GM12864 (cell line): ENCODE measurements at regions not wholly inside any gene's neighbourhood (a gene's known extent, or its start where the extent isn't known, plus 50 kb on each side); places are given as distances from the start of the nearest gene placed in this dataset.

Source experiments
- DNase-seq: peaks from one replicate; pipeline ENCODE4 v3.0.0-alpha.2; 2011; ENCODE audit warnings: low read depth
- H3K4me3 ChIP-seq: 2 replicates; pipeline ENCODE4 v1.5.1; 2011; ENCODE audit warnings: mild to moderate bottlenecking, low read depth, low read length, control low read depth
- TF ChIP-seq, protein P1 (sequence below): IDR thresholded peaks from 2 replicates; pipeline ENCODE4 v1.5.1; 2011; ENCODE audit warnings: low read depth, mild to moderate bottlenecking, moderate library complexity, low read length, control low read depth, inconsistent platforms; ENCODE audit errors: missing control alignments

DNA sequence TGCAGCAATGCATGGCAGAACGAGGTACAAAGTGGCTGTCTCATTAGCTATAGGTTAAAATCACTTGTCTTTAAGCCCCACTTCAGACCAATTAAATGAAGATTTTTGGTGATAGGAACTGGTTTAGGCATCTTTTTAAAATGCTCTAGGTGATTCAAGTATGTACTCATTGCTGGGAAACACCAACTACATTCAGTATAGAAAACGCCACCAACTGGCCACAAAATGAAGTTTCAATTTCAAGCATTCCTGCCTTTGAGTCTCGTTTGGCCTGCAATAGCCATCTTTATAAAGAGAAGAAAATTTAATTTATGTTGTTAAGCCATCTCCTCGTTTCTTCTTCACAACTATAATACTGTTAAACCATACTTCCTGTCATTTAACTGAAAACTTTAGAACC, 587.9 kb downstream of the GBE1 start:
- DNase-seq, result no peak

DNA sequence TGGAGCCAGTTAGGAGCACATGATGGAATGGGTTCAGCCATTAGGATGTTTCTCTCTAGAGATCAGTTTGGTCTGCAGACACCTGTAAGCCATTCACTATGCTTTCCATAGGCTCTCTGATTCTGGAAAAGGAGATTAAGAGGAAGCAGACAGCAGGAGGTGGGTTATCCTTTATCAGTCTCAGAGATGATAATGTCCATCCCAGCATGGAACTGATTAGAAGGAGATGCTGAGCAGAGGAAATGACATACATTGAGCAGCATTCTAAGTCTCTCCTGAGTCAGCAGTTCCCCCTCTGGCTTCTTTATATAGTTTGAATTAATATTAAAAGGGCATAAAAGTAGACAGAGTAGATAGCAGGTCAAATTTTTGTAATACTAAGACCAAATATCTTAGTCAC, 591.1 kb downstream of the GBE1 start:
- H3K4me3 ChIP-seq, result no peak overlapping the region
- no peak for DNase-seq
- TF ChIP-seq, protein P1, sequence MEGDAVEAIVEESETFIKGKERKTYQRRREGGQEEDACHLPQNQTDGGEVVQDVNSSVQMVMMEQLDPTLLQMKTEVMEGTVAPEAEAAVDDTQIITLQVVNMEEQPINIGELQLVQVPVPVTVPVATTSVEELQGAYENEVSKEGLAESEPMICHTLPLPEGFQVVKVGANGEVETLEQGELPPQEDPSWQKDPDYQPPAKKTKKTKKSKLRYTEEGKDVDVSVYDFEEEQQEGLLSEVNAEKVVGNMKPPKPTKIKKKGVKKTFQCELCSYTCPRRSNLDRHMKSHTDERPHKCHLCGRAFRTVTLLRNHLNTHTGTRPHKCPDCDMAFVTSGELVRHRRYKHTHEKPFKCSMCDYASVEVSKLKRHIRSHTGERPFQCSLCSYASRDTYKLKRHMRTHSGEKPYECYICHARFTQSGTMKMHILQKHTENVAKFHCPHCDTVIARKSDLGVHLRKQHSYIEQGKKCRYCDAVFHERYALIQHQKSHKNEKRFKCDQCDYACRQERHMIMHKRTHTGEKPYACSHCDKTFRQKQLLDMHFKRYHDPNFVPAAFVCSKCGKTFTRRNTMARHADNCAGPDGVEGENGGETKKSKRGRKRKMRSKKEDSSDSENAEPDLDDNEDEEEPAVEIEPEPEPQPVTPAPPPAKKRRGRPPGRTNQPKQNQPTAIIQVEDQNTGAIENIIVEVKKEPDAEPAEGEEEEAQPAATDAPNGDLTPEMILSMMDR, result no peak

More for the DNA sequence above, 587.9 kb downstream of the GBE1 start:
- TF ChIP-seq, protein P1, result peak; percentile 8
- H3K4me3 ChIP-seq, result no peak overlapping the region

DNA sequence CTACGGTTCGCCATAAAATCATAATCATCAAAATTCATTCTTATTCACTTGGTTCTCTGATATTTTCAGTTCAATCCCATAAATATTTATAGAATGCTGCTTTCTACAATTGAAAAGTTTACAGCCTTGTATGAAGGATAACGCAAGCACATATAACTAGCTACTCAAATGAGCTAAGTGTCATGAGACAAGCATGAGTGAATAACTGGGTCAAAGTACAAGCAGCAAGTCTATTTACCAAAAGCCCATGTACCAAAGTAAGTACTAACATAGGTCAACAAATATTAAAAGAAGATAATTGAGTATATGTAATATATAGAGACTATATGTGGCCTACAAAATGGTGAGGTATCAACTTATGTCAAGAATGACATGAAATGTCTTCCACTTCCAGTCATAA, 596.6 kb downstream of the GBE1 start:
- TF ChIP-seq, protein P1, result no peak
- no peak overlapping the region for H3K4me3 ChIP-seq
- DNase-seq, result no peak

DNA sequence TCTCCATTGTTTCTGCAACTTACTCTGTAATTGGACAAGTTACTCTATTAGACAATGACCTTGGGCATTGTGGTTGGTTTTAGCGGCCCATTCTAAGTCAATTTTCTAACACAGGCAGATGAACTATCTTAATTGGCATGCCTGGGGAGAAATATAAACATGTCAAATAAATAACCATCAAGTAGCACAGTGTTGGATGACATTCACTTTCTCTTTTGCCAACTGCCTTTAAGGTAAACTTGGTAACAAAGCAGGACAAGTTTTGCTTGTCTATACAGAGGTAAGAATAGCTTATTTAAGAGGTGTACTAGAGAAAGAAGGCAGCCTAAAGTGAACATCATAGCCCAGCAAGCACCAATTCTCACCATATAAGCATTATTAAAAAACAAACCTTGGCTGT, 599.6 kb downstream of the GBE1 start:
- DNase-seq, result no peak
- TF ChIP-seq, protein P1, result no peak
- no peak overlapping the region for H3K4me3 ChIP-seq

DNA sequence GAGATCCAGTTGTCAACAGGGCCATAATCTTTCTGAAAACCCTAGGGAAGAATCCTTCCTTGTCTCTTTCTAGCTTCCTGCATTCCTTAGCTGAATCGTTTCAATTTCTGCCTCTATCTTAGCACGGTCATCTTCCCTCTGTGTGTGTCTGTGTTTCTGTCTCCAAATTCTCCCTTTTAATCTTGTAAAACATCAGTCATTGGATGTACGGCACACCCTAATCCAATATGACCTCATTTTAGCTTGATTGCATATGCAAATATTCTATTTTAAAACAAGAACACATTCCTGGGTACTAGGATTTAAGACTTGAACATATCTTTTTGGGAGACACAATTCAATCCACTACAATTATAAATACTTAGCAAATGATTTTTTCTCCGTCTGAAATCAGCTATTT, 600.3 kb downstream of the GBE1 start:
- TF ChIP-seq, protein P1, result no peak
- DNase-seq, result no peak
- H3K4me3 ChIP-seq, result no peak overlapping the region

DNA sequence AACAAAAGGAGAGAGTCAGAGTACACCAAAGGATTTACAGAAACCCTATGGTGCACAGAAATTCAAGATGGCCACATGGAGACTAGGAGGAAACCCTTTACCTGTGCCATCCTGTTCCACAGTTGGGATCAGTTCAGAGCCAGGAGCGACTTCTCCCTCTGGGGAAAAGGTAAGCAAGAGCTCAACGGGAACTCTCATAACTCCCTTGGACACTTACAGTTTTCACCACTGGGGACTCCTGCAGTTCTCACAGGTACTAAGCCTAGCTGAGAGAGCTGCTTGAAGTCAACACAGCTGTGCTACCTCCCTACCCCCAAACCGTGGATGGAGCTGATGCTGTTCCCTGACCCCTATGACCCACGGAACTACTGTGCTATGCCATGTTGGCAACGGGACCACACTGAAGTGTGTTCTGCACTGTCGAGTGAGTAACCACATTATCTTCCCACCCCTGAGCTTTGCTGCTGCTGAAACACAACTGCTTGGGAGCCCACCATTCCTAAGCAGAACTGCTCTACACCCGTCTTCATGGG, 606.8 kb downstream of the GBE1 start:
- TF ChIP-seq, protein P1, result no peak
- DNase-seq, result no peak
- no peak overlapping the region for H3K4me3 ChIP-seq

DNA sequence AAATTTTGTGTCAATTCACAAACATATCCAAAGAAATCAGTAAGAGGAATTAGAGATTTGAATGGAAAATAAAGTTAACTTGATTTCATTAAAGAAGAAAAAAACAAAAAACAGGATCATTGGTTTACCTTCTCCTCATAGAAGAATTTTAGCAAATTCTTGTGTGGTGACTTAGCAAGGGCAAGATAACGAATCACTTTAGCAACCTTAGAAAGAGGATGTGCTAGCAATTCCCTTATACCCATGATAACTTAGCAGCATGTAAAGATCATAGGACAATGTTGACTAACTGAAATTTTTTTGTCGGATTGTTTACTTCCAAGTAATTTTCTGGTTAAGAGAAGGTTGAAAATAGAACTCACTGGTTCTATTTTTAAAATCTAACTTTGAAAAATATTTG, 609.3 kb downstream of the GBE1 start:
- DNase-seq, result no peak
- no peak overlapping the region for H3K4me3 ChIP-seq

More for the DNA sequence above, 609.3 kb downstream of the GBE1 start:
- TF ChIP-seq, protein P1, result no peak
